Lower lobe of right lung (tissue), 2 donors: ENCODE measurements at regions not wholly inside any gene's neighbourhood (a gene's known extent, or its start where the extent isn't known, plus 50 kb on each side); places are given as distances from the start of the nearest gene placed in this dataset.

Source experiments
- ATAC-seq, 2 donors: fragments of 200-7000 bp; cut with Tn5 transposase; one replicate each; pipeline ENCODE4 v1.9.1; 2020 to 2022; ENCODE audit warnings: mild to moderate bottlenecking in 2 of 2, moderate library complexity in 2 of 2
- DNase-seq: peaks from one replicate; pipeline ENCODE4 v3.0.0-alpha.2; 2020
- H3K27ac ChIP-seq: fragments of 200-600 bp; one replicate; pipeline ENCODE4 v1.8.0; 2022
- H3K27me3 ChIP-seq: fragments of 200-600 bp; one replicate; pipeline ENCODE4 v1.8.0; 2022; ENCODE audit warnings: low read depth
- H3K36me3 ChIP-seq: fragments of 200-600 bp; one replicate; pipeline ENCODE4 v1.8.0; 2022; ENCODE audit warnings: mild to moderate bottlenecking
- H3K4me1 ChIP-seq: fragments of 200-600 bp; one replicate; pipeline ENCODE4 v1.8.0; 2022
- H3K4me3 ChIP-seq: fragments of 200-600 bp; one replicate; pipeline ENCODE4 v1.8.0; 2022; ENCODE audit warnings: mild to moderate bottlenecking
- H3K9me3 ChIP-seq: fragments of 200-600 bp; one replicate; pipeline ENCODE4 v1.8.0; 2022
- CTCF ChIP-seq: fragments of 200-600 bp; IDR thresholded peaks from one replicate; pipeline ENCODE4 v1.8.0; 2022; ENCODE audit warnings: antibody characterized with exemption, mild to moderate bottlenecking
- intact Hi-C: fragments of 100-400 bp; cut with DNase I; formaldehyde crosslinking; loops from one replicate; pipeline ENCODE4 v1.11.0; 2022
- donor health status: DM: no; HTN: yes; CAD: no; lungs with severe emphysema.

- intact Hi-C loops, result no loop called here
These were observed 378.0 kb downstream of the GRB14 start for GRCh38 chr2:164243315-164243714.

DNA sequence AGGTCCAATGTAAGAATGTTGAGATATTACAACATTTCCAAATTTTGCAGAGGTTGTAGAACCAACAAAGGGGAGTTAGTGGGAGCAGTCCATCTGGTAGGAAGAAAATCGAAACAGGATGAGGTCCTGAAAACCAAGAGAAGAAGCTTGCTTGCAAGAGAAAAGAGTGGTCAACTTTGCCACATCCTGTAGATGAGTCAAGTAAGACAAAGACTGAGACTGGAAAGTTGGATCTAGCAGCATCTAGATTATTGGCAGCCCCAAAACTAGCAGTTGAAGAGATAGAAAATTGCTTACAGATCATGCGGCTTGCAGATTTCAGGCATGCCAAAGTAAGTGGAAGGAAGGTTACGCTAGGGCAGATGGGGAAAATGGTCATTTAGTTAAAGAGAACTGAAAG lies 378.9 kb downstream of the GRB14 start:
- no peak overlapping the region for H3K4me3 ChIP-seq
- TF ChIP-seq CTCF, result no peak
- no peaks in the 10 kb centered on the region for H3K9me3 ChIP-seq
- ATAC-seq (no peak), DNase-seq (no peak)
- no peaks in the 10 kb centered on the region for H3K4me1 ChIP-seq
- H3K27me3 ChIP-seq, result no peaks in the 10 kb centered on the region
- intact Hi-C loops, result no loop called here
- no peak overlapping the region for H3K27ac ChIP-seq
- H3K36me3 ChIP-seq, result no peaks in the 10 kb centered on the region

More at GRCh38 chr2:164243315-164243714, 378.0 kb downstream of the GRB14 start:
- TF ChIP-seq CTCF, result no peak
- Histone ChIP-seq H3K9me3 (no peaks in the 10 kb centered on the region), H3K4me3 (no peak overlapping the region), H3K27ac (no peak overlapping the region), H3K4me1 (no peaks in the 10 kb centered on the region), H3K27me3 (no peaks in the 10 kb centered on the region), H3K36me3 (no peaks in the 10 kb centered on the region)
- no peak for DNase-seq
- no peak for ATAC-seq

DNA sequence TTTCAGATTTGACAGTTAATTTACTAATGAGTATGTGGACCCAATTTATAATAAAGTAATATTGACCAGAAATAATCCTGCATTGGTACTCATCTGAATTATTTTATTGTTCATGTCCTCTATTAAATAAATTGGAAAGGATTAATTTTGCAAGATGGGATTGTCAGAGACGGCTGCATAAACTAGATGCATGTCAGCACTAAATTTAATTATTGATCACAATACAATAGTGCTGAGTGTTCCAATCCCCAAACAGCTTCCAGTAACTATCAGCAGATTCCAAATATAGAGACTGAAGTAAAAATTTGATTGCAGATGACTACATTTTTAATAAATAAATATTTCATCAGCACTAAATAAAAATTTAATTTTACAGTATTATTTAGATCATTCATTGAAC lies 387.2 kb downstream of the GRB14 start:
- Histone ChIP-seq H3K27me3 (no peaks in the 10 kb centered on the region), H3K9me3 (no peaks in the 10 kb centered on the region), H3K4me1 (no peaks in the 10 kb centered on the region), H3K27ac (no peak overlapping the region), H3K4me3 (no peak overlapping the region), H3K36me3 (no peaks in the 10 kb centered on the region)
- ATAC-seq, result no peak
- no peak for TF ChIP-seq CTCF
- no peak for DNase-seq
- intact Hi-C loops, result no loop called here

GRCh38 chr2:164224007-164224406 lies 397.3 kb downstream of the GRB14 start:
- TF ChIP-seq CTCF, result no peak
- no peak for DNase-seq
- Histone ChIP-seq H3K4me1 (no peaks in the 10 kb centered on the region), H3K27ac (no peak overlapping the region), H3K36me3 (no peaks in the 10 kb centered on the region), H3K27me3 (no peaks in the 10 kb centered on the region), H3K4me3 (no peak overlapping the region), H3K9me3 (no peaks in the 10 kb centered on the region)
- ATAC-seq, result no peak
- intact Hi-C loops, result no loop called here

DNA sequence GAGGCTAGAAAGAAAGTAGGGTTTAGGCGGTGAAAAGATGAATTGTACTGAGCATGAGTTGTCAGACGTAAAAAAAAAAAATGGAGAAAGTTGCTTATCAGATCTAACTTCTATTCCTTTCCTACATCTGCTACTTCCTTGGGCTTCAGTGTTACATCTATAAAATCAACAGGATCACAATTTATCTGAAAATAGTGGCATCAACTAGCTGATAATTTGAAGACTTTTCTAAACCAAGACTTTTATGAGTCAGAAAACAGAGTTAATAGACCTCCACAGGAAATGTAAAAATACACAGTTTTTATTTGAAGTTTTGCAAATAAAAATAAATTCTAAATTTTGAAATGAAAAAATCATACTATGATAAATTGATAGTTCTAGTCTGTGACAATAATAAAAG lies 399.8 kb downstream of the GRB14 start:
- no peak for TF ChIP-seq CTCF
- ATAC-seq, result no peak
- intact Hi-C loops, result no loop called here
- H3K9me3 ChIP-seq, result no peaks in the 10 kb centered on the region
- H3K27ac ChIP-seq, result no peak overlapping the region
- no peaks in the 10 kb centered on the region for H3K27me3 ChIP-seq
- no peak overlapping the region for H3K4me3 ChIP-seq
- no peaks in the 10 kb centered on the region for H3K4me1 ChIP-seq
- H3K36me3 ChIP-seq, result no peaks in the 10 kb centered on the region
- no peak for DNase-seq

- H3K9me3 ChIP-seq, result no peaks in the 10 kb centered on the region
- no peak for DNase-seq
- intact Hi-C loops, result no loop called here
- H3K4me3 ChIP-seq, result no peak overlapping the region
- ATAC-seq, result no peak
- H3K36me3 ChIP-seq, result no peaks in the 10 kb centered on the region
- H3K27me3 ChIP-seq, result no peaks in the 10 kb centered on the region
- TF ChIP-seq CTCF, result no peak
- H3K4me1 ChIP-seq, result no peaks in the 10 kb centered on the region
- H3K27ac ChIP-seq, result no peak overlapping the region
These were observed 401.0 kb downstream of the GRB14 start for GRCh38 chr2:164220265-164220664.
